IPS-NIHi7 (cell line): ENCODE measurements at regions not wholly inside any gene's neighbourhood (a gene's known extent, or its start where the extent isn't known, plus 50 kb on each side); places are given as distances from the start of the nearest gene placed in this dataset.
"Not testable (repeated sequence)": the region's sequence is repeated elsewhere in the genome, so short reads cannot be mapped to it uniquely, and the experiment has no call there.

Experiments used
- DNase-seq: peaks from one replicate; pipeline ENCODE4 v3.0.0; 2012; ENCODE audit warnings: mixed read lengths; ENCODE audit errors: extremely low spot score

DNA sequence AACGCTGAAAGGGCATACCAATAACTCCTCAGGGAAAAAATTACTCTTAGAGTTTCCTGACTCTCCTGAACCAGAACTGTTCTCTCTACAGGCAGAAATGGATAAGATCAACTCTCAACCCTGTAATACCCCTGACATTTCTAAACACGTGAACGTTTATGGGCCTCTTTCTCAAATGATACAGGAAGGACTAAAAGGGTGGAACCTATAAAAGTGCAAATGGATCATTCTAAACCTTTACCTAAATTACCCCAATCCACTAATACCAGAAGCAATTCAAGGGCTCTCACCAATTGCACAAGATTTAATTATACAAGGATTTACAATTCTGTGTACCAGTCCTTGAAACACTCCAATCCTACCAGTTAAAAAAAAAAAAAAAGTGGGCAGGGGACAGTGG lies 98.0 kb upstream of the FAM174B start:
- no peak for DNase-seq

GRCh38 chr15:92763459-92763858 lies 107.9 kb upstream of the FAM174B start:
- no peak for DNase-seq

- DNase-seq = not testable (repeated sequence)
Observed at GRCh38 chr15:92768131-92768530, 112.6 kb upstream of the FAM174B start.

DNA sequence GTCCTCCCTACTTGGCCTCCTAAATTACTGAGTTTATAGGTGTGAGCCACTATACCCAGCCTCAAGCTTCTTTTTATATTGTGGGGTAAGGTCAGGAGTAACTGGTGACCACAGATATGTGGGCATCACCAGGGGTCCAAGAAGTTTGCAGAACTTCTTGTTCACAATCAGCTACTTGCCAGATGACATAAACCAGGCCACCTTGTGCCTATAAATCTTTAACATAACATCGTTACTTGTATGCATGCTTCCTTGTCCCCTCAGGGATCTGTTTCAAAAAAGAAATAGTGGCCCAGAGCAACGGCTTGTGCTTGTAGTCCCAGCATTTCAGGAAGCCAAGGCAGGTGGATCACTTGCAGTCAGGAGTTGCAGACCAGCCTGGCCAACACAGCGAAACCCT lies 115.1 kb upstream of the FAM174B start:
- DNase-seq = no peak

DNA sequence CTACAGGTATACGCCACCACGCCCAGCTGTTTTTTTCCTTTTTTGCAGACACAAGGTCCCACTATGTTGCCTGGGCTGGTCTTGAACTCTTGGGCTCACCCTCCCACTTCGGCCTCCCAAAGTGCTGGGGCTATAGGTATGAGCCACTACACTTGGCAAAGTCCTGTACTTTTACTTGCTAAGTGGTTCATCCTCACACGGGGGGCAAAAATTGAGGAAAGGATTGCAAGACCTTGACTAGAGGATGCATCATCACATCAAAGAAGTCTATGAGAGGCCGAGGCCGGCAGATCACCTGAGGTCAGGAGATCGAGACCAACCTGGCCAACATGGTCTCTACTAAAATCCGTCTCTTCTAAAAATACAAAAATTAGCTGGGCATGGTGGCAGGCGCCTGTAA lies 116.5 kb upstream of the FAM174B start:
- DNase-seq = no peak

DNA sequence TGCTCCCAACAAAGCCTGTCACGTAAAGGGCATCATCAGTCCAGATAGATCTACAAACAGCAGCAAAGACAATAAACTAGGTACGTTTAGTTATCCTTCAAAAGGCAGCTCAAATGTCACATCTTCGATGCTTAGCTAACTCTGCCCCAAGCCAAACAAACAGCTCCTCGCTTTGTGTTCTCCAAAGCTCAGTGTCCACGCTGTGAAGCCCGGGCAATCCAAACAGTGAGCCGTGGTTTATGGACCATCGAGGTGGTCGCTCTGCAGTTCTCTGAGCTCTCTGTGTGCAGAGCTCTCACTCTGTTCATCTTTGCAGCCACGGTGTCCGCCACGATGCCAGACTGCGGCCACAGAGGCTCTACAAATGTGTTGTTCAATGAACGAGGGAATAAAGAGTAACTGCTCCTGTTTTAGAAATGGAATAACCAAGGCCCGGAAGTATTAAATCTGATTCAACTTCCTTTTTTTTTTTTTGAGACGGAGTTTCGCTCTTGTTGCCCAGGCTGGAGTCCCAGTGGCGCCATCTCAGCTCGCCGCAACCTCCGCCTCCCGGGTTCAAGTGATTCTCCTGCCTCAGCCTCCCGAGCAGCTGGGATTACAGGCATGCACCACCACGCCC lies 117.2 kb upstream of the FAM174B start:
- no peak for DNase-seq

GRCh38 chr15:92773340-92773739 lies 117.8 kb upstream of the FAM174B start:
- no peak for DNase-seq

GRCh38 chr15:92779874-92780273 lies 120.2 kb upstream of the CHD2 start:
- no peak for DNase-seq

DNA sequence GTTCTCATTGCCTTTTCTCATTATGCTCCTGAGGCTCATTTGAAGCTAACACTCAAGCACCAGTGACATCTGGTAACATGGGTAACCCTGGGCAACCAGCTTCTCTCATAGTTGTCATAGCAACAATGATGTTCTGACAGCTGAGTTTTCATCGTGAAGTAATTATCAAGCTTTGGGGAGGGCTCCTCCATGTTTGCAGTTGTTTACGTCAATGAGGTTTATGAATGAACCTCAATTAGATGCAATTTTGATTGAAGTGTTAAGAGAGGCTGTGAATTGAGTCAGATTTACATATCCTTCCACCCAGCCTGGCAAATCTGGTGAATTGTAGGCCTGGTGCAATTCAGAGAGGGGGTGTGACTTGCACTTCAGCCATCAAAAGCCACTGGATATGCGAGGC lies 119.3 kb upstream of the CHD2 start:
- no peak for DNase-seq

DNA sequence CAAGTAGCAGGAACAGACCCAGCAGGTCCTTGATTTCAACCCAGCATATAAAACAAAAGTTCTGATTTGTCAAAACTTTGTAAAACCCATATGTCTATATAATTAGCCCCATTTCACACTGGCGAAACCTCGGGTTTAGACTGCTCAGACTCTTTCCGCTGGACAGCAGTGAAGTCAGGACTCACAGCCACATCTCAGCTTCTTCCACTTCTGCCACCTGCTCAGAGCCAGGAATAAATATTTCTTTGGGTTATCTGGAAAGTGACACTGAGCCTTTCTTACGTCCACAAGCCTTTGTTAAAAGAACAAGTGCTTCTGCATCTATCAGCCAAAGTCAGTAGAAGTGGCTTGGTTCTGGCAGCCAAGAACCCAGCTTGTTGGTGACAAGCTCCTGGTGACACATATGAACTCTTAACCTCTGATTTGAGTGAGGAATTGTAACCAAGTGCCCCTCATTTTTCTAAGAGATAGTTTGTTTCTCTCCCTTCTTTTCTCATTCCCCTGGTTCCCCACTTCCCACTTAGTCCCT lies 118.1 kb upstream of the CHD2 start:
- DNase-seq = no peak

DNA sequence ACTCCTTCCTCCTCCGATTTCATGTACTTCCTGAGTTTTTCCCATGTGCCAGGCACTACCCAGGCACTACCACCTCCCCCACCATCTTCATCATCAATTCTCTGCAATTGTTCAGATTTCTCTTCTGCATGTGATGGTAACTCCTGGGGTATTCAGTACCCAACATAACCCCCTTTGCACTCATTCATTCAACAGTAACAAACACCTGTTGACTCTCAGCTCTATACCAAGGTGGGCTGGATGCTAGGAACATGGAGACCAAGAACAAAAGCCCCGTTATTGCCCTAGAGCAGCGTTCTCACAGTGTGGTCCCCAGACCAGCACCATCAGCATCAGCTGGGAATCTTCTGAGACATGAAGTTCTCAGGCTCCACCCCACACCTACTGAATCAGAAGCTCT lies 113.0 kb upstream of the CHD2 start:
- DNase-seq = no peak

GRCh38 chr15:92788196-92788595 lies 111.9 kb upstream of the CHD2 start:
- DNase-seq = no peak

DNA sequence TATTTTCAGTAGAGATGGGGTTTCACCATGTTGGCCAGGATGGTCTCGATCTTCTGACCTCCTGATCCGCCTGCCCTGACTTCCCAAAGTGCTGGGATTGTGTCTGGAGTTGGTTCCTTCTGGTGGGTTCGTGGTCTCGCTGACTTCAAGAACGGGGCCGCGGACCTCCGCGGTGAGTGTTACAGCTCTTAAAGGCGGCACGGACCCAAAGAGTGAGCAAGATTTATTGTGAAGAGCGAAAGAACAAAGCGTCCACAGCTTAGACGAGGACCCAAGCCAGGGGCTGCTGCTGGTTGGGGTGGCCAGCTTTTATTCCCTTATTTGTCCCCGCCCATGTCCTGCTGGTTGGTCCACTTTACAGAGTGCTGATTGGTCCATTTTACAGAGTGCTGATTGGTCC lies 111.3 kb upstream of the CHD2 start:
- not testable (repeated sequence) for DNase-seq

DNA sequence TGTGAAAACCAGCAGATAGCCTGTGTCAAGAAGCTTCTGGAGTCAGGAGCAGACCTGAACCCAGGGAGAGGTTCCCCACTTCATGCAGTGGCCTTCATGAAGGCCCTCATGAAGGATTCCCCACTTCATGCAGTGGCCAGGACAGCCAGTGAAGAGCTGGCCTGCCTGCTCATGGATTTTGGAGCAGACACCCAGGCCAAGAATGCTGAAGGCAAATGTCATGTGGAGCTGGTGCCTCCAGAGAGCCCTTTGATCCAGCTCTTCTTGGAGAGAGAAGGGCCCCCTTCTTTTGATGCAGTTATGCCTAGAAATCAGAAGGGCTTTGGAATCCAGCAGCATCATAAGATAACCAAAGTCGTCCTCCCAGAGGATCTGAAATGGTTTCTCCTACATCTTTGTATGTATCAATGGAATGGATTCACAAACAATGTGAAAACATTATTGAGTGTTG lies 103.9 kb upstream of the CHD2 start:
- no peak for DNase-seq

- peak; percentile 63 for DNase-seq
Observed at GRCh38 chr15:92797168-92798052, 102.7 kb upstream of the CHD2 start.

DNA sequence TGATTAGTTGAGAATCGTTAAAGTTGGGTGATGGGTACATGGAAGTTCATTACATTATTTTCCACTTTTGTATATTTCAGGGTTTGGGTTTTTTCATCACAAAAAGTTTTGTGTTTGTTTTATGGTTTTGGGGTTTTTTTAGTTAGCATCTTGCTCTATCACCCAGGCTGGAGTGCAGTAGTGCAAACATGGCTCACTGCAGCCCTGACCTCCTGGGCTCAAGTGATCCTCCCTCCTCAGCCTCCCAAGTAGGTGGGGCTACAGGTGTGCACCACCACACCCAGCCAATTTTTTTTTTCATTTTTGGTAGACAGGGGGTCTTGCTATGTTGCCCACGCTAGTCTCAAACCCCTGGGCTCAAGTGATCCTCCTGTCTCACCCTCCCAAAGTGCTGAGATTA lies 100.1 kb upstream of the CHD2 start:
- DNase-seq = no peak

- not testable (repeated sequence) for DNase-seq
Observed at GRCh38 chr15:92800416-92801055, 99.6 kb upstream of the CHD2 start.

GRCh38 chr15:92801056-92801773 lies 98.9 kb upstream of the CHD2 start:
- not testable (repeated sequence) for DNase-seq

DNA sequence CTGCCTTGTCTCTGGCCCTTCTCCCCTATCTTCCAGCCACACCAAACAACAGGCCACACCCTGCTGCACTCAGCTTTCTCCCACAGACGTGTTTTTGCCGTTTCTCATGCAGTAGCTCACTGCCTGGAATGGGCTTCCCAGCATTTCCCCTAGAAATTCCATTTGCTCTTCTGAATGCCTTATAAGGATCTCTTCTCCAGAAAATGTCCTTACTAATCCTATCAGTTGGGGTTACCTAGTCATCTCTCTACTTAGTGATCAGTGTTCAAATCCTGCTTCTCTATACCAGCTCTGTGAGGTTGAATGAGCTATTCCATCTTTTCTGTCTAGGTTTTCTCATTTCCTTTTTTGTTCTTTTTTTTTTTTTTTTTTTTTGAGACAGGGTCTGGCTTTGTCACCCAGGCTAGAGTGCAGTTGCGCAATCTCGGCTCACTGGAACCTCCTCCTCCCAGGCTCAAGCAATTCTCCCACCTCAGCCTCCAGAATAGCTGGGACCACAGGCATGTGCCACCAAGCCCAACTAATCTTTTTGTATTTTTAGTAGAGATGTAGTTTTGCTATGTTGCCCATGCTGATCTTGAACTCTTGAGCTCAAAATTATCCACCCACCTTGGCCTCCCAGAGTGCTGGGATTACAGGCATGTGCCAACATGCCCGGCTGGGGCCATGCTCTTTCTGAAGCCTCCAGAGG lies 98.2 kb upstream of the CHD2 start:
- no peak for DNase-seq

- DNase-seq = no peak
Observed at GRCh38 chr15:92803536-92803851, 96.6 kb upstream of the CHD2 start.

GRCh38 chr15:92803852-92804609 lies 96.1 kb upstream of the CHD2 start:
- no peak for DNase-seq
